ENCODE measurements at regions not wholly inside any gene's neighbourhood (a gene's known extent, or its start where the extent isn't known, plus 50 kb on each side); places are given as distances from the start of the nearest gene placed in this dataset.

- no peak for TF ChIP-seq CTCF (IDR thresholded peaks at IDR 0.05; ENCODE audit: low read depth, low read length)
- no peak for DNase-seq (ENCODE audit: extremely low read depth, low read depth)
Observed at GRCh38 chrX:42967681-42968300, 189.8 kb upstream of the PPP1R2C start.

- no peak for TF ChIP-seq CTCF (IDR thresholded peaks at IDR 0.05; ENCODE audit: low read depth, low read length)
- DNase-seq (ENCODE audit: extremely low read depth, low read depth) = no peak
Observed at GRCh38 chrX:42973321-42973720, 195.4 kb upstream of the PPP1R2C start.

- no peak for DNase-seq (ENCODE audit: extremely low read depth, low read depth)
Observed at GRCh38 chrX:42975906-42976305, 197.9 kb upstream of the PPP1R2C start.

GRCh38 chrX:42976746-42977366, 198.9 kb upstream of the PPP1R2C start:
- no peak for TF ChIP-seq CTCF (IDR thresholded peaks at IDR 0.05; ENCODE audit: low read depth, low read length)
- DNase-seq (ENCODE audit: extremely low read depth, low read depth) = no peak

More at GRCh38 chrX:42975906-42976305, 197.9 kb upstream of the PPP1R2C start:
- no peak for TF ChIP-seq CTCF (IDR thresholded peaks at IDR 0.05; ENCODE audit: low read depth, low read length)

- no peak for TF ChIP-seq CTCF (IDR thresholded peaks at IDR 0.05; ENCODE audit: low read depth, low read length)
- no peak for DNase-seq (ENCODE audit: extremely low read depth, low read depth)
Observed at GRCh38 chrX:42978655-42979379, 200.9 kb upstream of the PPP1R2C start.

GRCh38 chrX:42988700-42989099, 210.7 kb upstream of the PPP1R2C start:
- no peak for DNase-seq (ENCODE audit: extremely low read depth, low read depth)
- no peak for TF ChIP-seq CTCF (IDR thresholded peaks at IDR 0.05; ENCODE audit: low read depth, low read length)

Measured in AG09319 (cell line).